GM18502 (cell line): ENCODE measurements at regions not wholly inside any gene's neighbourhood (a gene's known extent, or its start where the extent isn't known, plus 50 kb on each side); places are given as distances from the start of the nearest gene placed in this dataset.
"Not testable (repeated sequence)": the region's sequence is repeated elsewhere in the genome, so short reads cannot be mapped to it uniquely, and the experiment has no call there.

Experiments
- ATAC-seq: cut with Tn5 transposase; IDR thresholded peaks from one replicate; pipeline ENCODE4 v1.9.1; 2021; ENCODE audit warnings: mild to moderate bottlenecking; ENCODE audit not compliant: unreplicated experiment, poor library complexity

- no peak for ATAC-seq
Observed at GRCh38 chr3:194857469-194858113, 171.9 kb downstream of the FAM43A start.

DNA sequence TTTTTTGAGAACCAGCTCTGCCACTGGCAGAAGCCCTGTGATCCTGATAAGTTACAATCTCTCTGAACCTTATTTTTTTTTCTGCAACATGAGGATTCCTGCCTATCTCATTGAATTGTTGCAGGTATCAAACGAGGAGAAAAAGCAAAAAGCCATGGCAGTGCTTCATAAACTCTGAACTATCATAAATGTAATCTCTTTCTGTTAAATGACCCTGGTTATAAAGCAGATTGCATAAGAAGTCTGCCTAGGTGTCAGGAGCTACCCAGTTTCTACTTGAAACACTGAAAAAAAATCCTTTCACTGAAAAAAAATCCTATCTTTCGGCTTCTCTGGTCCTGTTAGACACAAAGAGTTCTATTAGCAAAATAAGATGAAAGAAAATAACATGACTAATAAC is 172.7 kb downstream of the FAM43A start:
- ATAC-seq: no peak

GRCh38 chr3:194860725-194861124 is 175.0 kb downstream of the FAM43A start:
- ATAC-seq: no peak

GRCh38 chr3:194861375-194861774 is 175.7 kb downstream of the FAM43A start:
- no peak for ATAC-seq

- ATAC-seq: no peak
Observed at GRCh38 chr3:194865061-194865460, 179.4 kb downstream of the FAM43A start.

DNA sequence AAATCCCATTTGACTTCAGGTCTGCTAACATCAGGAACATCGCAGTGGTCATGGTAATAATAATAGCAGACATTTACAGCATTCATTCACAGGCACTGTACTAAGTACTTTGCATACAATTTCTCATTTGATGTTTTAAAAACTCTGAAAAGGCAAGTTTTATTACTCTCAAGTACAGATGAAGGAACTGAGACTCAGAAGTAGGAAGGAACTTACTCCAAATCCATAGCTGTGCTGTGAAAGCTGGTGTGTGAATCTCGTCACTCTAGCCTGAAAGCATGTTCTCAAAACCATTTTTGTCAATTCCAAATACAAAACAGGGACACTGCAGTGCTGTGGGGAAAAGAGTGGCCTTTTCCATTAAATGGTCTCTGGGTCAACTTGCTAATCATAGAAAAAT is 179.9 kb downstream of the FAM43A start:
- no peak for ATAC-seq

DNA sequence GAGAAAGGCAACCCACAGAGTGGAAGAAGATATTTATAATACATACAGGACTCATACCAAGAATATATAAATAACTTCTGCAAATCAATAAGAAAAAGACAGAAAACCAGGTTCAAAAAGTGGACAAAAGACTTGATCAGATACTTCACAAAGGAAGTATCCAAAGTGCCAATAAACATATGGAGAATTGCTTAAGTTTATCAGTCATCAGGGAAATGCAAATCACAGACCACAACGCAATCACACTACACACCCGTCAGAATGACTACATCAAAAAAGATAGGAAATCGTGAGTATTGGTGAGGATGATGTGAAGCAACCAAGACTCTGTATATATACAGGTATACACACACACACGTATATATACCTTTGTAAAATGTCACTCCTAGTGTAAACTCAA is 180.6 kb downstream of the FAM43A start:
- no peak for ATAC-seq

DNA sequence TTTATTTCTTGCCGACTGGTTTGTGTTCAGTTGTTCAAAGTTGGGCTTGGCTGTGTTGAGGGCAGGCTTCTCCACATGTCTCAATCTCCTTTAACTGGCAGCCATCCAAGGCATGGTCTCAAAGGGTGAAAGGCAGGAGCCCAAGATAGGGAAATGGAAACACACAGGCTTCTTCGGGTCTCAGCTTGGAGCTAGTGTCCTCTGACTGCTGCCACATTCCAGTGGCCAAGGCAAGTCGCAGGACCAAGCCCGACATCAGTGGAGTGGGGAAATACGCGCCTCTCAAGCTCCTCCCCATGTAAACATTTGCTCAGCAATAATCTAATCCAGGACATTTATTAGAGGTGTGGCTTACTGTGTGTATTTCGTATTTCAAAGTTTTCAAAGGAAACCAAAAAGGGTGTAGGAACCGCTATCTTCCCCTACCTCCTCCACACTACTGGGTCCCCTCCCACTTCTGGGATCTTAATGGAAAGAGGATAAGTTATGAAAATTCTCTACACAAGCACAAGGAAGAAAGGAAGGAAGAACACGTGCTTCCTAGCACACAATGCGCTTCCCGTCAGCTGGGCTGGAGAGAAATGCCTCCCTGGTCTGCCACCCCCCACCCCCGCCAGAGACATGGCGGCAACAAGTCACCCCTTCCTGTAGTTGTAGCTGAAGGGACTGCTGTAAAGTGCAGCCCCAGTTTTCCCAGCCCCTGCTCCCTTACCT is 181.7 kb downstream of the FAM43A start:
- no peak for ATAC-seq

- ATAC-seq: no peak
Observed at GRCh38 chr3:194868831-194869230, 183.1 kb downstream of the FAM43A start.

GRCh38 chr3:194869482-194870169 is 183.9 kb downstream of the FAM43A start:
- no peak for ATAC-seq

- ATAC-seq: no peak
Observed at GRCh38 chr3:194870394-194871110, 184.9 kb downstream of the FAM43A start.

- no peak for ATAC-seq
Observed at GRCh38 chr3:194871143-194871863, 185.6 kb downstream of the FAM43A start.

GRCh38 chr3:194871864-194872668 is 186.4 kb downstream of the FAM43A start:
- ATAC-seq: no peak

DNA sequence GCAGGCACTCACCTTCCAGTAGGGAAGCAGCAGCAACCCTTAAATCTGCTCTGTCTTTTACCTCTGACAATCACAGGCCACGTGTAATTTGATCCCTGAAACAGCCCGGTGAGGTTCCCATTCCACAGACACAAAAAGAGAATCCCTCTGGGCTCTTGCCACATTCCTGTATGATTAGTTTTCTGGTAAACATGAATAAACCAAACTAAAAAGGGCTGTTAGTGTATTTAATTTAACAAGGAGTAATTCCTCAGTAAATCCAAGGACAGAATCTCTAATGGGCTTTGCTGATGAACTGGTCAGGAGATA is 186.9 kb downstream of the FAM43A start:
- no peak for ATAC-seq

DNA sequence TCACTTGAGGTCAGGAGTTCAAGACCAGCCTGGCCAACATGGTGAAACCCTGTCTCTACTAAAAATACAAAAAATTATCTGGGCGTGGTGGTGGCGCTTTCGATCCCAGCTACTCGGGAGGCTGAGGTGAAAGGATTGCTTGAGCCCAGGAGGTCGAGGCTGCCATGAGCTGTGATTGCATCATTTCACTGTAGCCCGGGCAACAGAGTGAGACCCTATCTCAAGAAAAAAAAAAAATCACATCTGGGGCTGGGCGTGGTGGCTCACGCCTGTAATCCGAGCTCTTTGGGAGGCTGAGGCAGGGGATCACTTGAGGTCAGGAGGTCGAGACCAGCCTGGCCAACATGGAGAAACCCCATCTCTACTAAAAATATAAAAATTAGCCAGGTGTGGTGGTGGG is 187.8 kb downstream of the FAM43A start:
- not testable (repeated sequence) for ATAC-seq

DNA sequence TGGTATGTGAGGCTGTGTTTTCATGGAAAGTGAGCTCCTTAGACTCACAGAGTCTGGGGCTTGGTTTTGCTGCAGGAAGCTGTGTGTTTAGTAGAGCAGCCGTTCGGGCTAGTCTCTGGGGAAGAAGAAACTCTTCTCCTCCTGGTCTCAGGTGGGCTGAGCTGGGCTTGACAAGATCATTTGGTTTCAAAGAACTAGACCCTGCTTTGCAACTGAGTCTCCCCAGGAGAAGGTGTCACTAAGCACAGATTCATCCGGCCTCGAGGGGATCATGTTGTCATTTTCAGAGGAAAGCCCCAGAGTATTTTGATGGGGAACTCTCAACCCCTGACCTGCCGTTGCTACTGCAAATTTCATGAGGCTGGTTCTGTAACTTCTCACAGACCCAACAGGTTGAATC is 188.5 kb downstream of the FAM43A start:
- ATAC-seq: no peak

DNA sequence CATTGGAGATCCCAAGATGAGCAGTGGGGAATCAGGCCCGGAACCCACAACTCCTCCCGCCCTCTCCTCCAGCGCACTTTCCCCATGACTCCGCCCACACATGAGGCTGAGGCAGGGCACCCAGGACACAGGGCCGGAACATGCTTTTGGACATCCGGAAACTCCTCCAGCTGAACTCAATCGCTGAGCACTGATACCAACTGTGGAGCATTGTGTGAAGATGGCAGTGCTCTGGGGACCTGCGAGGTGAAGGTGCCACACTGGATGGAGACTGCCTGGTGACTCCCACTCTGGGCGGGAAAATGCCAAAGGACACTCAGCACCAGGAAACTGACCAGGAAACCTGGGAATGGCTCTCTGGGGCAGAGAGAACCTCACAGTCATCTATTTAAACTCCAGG is 189.1 kb downstream of the FAM43A start:
- no peak for ATAC-seq

GRCh38 chr3:194875581-194876402 is 190.1 kb downstream of the FAM43A start:
- no peak for ATAC-seq
